A549 (cell line): ENCODE measurements at regions not wholly inside any gene's neighbourhood (a gene's known extent, or its start where the extent isn't known, plus 50 kb on each side); places are given as distances from the start of the nearest gene placed in this dataset.

Experiments used
- CTCF ChIP-seq: fragments of >200 bp; sonication (Bioruptor Twin); formaldehyde crosslinking; IDR thresholded peaks from 3 replicates; pipeline ENCODE4 v1.5.1; 2016
- EP300 ChIP-seq, 2 experiments: fragments of >200 bp; sonication (Bioruptor Twin); formaldehyde crosslinking; IDR thresholded peaks; 2 replicates in 1 of 2; 3 replicates in 1 of 2; pipeline ENCODE4 v1.6.1; 2016 to 2017
- HOXA7 ChIP-seq: fragments of 250-450 bp; sonication (Bioruptor Pico); IDR thresholded peaks from 2 replicates; pipeline ENCODE4 v1.5.0; 2020; ENCODE audit warnings: mild to moderate bottlenecking, moderate library complexity
- JUNB ChIP-seq: fragments of >200 bp; sonication (Bioruptor Twin); formaldehyde crosslinking; IDR thresholded peaks from 2 replicates; pipeline ENCODE4 v1.6.1; 2016
- NPAS2 ChIP-seq: fragments of 250-450 bp; sonication (Bioruptor Pico); IDR thresholded peaks from 2 replicates; pipeline ENCODE4 v1.8.0; 2022; ENCODE audit warnings: mild to moderate bottlenecking, moderate library complexity, borderline replicate concordance
- POLR2A ChIP-seq: IDR thresholded peaks from 2 replicates; pipeline ENCODE4 v1.6.1; 2012; ENCODE audit warnings: mild to moderate bottlenecking, low read length
- RAD21 ChIP-seq, 2 experiments: fragments of >200 bp in 1 of 2; sonication (Bioruptor Twin) in 1 of 2; formaldehyde crosslinking in 1 of 2; IDR thresholded peaks in 1 of 2; conservative IDR thresholded peaks in 1 of 2; 2 replicates in 1 of 2; 3 replicates in 1 of 2; pipeline ENCODE4 v1.6.1; 2012 to 2018; ENCODE audit warnings: inconsistent platforms in 1 of 2
- RFX5 ChIP-seq: fragments of 450-650 bp; IDR thresholded peaks from 2 replicates; pipeline ENCODE4 v1.7.1; 2014; ENCODE audit warnings: antibody characterized with exemption, mild to moderate bottlenecking, moderate library complexity
- TF ChIP-seq, protein P1 (sequence below): fragments of 200-600 bp; sonication (generic); IDR thresholded peaks from 2 replicates; pipeline ENCODE4 v1.6.1; 2016; ENCODE audit warnings: antibody characterized with exemption, mild to moderate bottlenecking, moderate library complexity
- TF ChIP-seq, protein P2 (sequence below): IDR thresholded peaks from 2 replicates; pipeline ENCODE4 v1.6.1; 2012

DNA sequence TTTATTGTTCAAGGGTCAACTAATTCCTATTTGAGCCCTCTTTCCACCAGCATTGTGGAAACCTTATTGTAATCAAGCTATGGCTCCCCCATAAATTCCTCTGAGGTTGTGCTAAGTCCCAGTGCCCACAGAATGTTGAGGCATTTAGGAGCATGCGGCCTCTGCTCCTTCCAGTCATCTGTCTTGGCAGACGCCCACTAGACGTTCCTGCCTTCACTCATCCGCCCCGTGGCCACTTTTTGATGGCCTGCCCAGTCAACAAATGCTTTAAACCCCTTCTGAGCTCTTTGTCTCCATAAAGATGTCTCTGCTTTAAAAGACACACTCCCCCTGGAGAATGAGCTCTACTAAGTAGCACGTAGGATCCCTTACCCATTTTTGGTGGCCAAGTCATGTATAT lies 104.7 kb downstream of the GAS1 start:
- TF ChIP-seq CTCF (no peak), POLR2A (no peak), EP300 (IDR thresholded peaks at IDR 0.05) (no peak), JUNB (no peak), NPAS2 (CRISPR knock-in tag) (no peak), HOXA7 (CRISPR knock-in tag) (no peak), RAD21 (conservative IDR thresholded peaks at IDR 0.05 in 1 of 2, IDR thresholded peaks at IDR 0.05 in 1 of 2) (no peak), RFX5 (no peak)
- TF ChIP-seq, protein P1, sequence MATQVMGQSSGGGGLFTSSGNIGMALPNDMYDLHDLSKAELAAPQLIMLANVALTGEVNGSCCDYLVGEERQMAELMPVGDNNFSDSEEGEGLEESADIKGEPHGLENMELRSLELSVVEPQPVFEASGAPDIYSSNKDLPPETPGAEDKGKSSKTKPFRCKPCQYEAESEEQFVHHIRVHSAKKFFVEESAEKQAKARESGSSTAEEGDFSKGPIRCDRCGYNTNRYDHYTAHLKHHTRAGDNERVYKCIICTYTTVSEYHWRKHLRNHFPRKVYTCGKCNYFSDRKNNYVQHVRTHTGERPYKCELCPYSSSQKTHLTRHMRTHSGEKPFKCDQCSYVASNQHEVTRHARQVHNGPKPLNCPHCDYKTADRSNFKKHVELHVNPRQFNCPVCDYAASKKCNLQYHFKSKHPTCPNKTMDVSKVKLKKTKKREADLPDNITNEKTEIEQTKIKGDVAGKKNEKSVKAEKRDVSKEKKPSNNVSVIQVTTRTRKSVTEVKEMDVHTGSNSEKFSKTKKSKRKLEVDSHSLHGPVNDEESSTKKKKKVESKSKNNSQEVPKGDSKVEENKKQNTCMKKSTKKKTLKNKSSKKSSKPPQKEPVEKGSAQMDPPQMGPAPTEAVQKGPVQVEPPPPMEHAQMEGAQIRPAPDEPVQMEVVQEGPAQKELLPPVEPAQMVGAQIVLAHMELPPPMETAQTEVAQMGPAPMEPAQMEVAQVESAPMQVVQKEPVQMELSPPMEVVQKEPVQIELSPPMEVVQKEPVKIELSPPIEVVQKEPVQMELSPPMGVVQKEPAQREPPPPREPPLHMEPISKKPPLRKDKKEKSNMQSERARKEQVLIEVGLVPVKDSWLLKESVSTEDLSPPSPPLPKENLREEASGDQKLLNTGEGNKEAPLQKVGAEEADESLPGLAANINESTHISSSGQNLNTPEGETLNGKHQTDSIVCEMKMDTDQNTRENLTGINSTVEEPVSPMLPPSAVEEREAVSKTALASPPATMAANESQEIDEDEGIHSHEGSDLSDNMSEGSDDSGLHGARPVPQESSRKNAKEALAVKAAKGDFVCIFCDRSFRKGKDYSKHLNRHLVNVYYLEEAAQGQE = no peak
- TF ChIP-seq, protein P2, sequence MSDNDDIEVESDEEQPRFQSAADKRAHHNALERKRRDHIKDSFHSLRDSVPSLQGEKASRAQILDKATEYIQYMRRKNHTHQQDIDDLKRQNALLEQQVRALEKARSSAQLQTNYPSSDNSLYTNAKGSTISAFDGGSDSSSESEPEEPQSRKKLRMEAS = no peak
